Fibroblast of lung (primary cell): ENCODE measurements at regions not wholly inside any gene's neighbourhood (a gene's known extent, or its start where the extent isn't known, plus 50 kb on each side); places are given as distances from the start of the nearest gene placed in this dataset.

Experiments used
- EZH2 ChIP-seq: IDR thresholded peaks from 2 replicates; pipeline ENCODE4 v1.5.1; 2012; ENCODE audit warnings: low read length, control low read depth, mild to moderate bottlenecking; ENCODE audit errors: missing control alignments
- TF ChIP-seq, protein P1 (sequence below), 2 donors: IDR thresholded peaks in 1 of 2; conservative IDR thresholded peaks in 1 of 2; 1 replicate in 1 of 2; 2 replicates in 1 of 2; pipeline ENCODE4 v1.5.1; 2011 to 2012; ENCODE audit warnings: low read length in 2 of 2, control low read depth in 1 of 2, inconsistent platforms in 1 of 2, low read depth in 1 of 2, mild to moderate bottlenecking in 1 of 2

DNA sequence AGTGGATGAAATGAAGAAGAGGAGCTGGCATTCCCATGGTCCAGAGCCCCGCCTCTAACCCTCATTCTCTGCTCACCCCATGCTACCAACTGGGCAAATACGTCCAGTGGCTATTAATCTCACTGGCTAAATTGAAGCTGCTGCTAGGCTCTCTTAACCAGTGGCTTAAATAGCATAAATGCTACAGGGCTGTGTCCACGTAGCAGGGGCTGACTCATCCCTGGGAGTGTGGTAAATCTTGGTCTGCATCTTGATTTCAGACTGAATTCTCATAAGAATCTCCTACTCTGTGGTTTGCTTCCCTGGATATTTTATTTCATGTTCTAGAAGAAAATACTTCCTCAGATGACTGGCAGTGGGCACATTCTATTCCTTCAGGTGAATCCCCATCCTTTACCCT is 193.1 kb upstream of the ARG1 start:
- TF ChIP-seq, protein P1, sequence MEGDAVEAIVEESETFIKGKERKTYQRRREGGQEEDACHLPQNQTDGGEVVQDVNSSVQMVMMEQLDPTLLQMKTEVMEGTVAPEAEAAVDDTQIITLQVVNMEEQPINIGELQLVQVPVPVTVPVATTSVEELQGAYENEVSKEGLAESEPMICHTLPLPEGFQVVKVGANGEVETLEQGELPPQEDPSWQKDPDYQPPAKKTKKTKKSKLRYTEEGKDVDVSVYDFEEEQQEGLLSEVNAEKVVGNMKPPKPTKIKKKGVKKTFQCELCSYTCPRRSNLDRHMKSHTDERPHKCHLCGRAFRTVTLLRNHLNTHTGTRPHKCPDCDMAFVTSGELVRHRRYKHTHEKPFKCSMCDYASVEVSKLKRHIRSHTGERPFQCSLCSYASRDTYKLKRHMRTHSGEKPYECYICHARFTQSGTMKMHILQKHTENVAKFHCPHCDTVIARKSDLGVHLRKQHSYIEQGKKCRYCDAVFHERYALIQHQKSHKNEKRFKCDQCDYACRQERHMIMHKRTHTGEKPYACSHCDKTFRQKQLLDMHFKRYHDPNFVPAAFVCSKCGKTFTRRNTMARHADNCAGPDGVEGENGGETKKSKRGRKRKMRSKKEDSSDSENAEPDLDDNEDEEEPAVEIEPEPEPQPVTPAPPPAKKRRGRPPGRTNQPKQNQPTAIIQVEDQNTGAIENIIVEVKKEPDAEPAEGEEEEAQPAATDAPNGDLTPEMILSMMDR (conservative IDR thresholded peaks at IDR 0.05 in 1 of 2, IDR thresholded peaks at IDR 0.05 in 1 of 2; ENCODE audit: low read depth in 1 of 2, low read length in 2 of 2): no peak
- no peak for TF ChIP-seq EZH2
